ENCODE measurements at regions not wholly inside any gene's neighbourhood (a gene's known extent, or its start where the extent isn't known, plus 50 kb on each side); places are given as distances from the start of the nearest gene placed in this dataset.

DNA sequence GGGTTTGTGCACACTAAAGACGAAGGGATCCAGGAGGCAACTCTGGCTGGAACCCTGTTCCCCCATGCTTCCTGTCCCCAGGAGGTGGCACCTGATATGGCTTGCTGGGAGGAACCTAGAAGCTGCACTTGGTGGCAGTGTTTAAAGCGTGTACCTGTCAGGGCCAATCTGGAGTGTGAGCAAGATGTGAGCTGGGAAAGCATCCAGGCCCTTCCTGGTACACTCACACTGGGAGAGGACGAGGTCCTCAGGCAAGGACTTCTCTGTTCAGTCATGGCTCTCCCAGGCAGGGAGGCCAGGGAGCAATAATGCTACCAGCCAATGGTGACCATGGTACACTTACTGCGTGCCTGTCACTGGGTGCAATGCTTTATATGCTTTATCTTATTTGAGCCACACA is 130.7 kb upstream of the NECTIN1 start:
- BruUV-seq (replicated peaks) = no TSS peak
- intact Hi-C loops (cut with micrococcal nuclease) (no loop called here), dilution Hi-C loops (cut with MboI; ENCODE audit: extremely low pct_ligation_motif_present, low sequenced_read_pairs) (no loop called here)
- FAIRE-seq (no peak), DNase-seq (ENCODE audit: low read depth, low spot score) (no peak)
- H3K79me2 ChIP-seq (ENCODE audit: control insufficient read depth, insufficient read depth, low read length) = no peaks in the 10 kb centered on the region
- H3K4me3 ChIP-seq (replicated peaks in 1 of 3; ENCODE audit: insufficient read depth in 1 of 3, low read depth in 1 of 3, low read length in 3 of 3) = no peak overlapping the region
- H3K9me1 ChIP-seq (replicated peaks; ENCODE audit: control insufficient read depth, extremely low read depth, insufficient read depth, low read length) = no peaks in the 10 kb centered on the region
- no peak overlapping the region for H2AFZ ChIP-seq (ENCODE audit: low read depth, low read length)
- no peaks in the 10 kb centered on the region for H3K9me3 ChIP-seq (replicated peaks; ENCODE audit: control insufficient read depth, insufficient read depth, low read length)
- H3K4me1 ChIP-seq (ENCODE audit: control insufficient read depth, extremely low read depth, insufficient read depth, low read length) = no peaks in the 10 kb centered on the region
- TF ChIP-seq JUN (IDR thresholded peaks at IDR 0.05; ENCODE audit: borderline replicate concordance, insufficient read depth, insufficient read length, low read depth) (no peak), EZH2 (IDR thresholded peaks at IDR 0.05; ENCODE audit: borderline replicate concordance, low read depth, low read length, severe bottlenecking) (no peak), POLR2AphosphoS5 (IDR thresholded peaks at IDR 0.05; ENCODE audit: insufficient read depth, low read depth, low read length) (no peak), MYC (IDR thresholded peaks at IDR 0.05; ENCODE audit: low read depth, low read length) (no peak), FOS (IDR thresholded peaks at IDR 0.05; ENCODE audit: borderline replicate concordance, insufficient read depth, low read length) (no peak), POLR2A (IDR thresholded peaks at IDR 0.05; ENCODE audit: low read depth, low read length) (no peak), GATA2 (IDR thresholded peaks at IDR 0.05; ENCODE audit: insufficient read depth, insufficient read length, low read depth, low read length) (no peak)
- TF ChIP-seq, protein P1, sequence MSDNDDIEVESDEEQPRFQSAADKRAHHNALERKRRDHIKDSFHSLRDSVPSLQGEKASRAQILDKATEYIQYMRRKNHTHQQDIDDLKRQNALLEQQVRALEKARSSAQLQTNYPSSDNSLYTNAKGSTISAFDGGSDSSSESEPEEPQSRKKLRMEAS (IDR thresholded peaks at IDR 0.05; ENCODE audit: insufficient read depth, insufficient read length) = no peak
- TF ChIP-seq, protein P2, sequence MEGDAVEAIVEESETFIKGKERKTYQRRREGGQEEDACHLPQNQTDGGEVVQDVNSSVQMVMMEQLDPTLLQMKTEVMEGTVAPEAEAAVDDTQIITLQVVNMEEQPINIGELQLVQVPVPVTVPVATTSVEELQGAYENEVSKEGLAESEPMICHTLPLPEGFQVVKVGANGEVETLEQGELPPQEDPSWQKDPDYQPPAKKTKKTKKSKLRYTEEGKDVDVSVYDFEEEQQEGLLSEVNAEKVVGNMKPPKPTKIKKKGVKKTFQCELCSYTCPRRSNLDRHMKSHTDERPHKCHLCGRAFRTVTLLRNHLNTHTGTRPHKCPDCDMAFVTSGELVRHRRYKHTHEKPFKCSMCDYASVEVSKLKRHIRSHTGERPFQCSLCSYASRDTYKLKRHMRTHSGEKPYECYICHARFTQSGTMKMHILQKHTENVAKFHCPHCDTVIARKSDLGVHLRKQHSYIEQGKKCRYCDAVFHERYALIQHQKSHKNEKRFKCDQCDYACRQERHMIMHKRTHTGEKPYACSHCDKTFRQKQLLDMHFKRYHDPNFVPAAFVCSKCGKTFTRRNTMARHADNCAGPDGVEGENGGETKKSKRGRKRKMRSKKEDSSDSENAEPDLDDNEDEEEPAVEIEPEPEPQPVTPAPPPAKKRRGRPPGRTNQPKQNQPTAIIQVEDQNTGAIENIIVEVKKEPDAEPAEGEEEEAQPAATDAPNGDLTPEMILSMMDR (IDR thresholded peaks at IDR 0.05; ENCODE audit: extremely low read depth in 1 of 2, insufficient read depth in 1 of 2, low read depth in 1 of 2, low read length in 2 of 2) = no peak
- H3K4me2 ChIP-seq (ENCODE audit: insufficient read depth, low read length) = no peak overlapping the region
- H3K9ac ChIP-seq (replicated peaks; ENCODE audit: extremely low read depth, insufficient read depth, low read length) = no peak overlapping the region
- ChIA-PET POLR2A (no interaction called here), CTCF (no interaction called here)
- no peaks in the 10 kb centered on the region for H4K20me1 ChIP-seq (replicated peaks; ENCODE audit: control insufficient read depth, extremely low read depth, insufficient read depth, low read length)
- no peak overlapping the region for H3K27ac ChIP-seq (ENCODE audit: insufficient read depth, low read depth, low read length)
- no peaks in the 10 kb centered on the region for H3K36me3 ChIP-seq (ENCODE audit: control insufficient read depth in 2 of 2, extremely low read depth in 1 of 2, insufficient read depth in 2 of 2, low read length in 2 of 2)
- no peaks in the 10 kb centered on the region for H3K27me3 ChIP-seq (ENCODE audit: control insufficient read depth in 2 of 2, insufficient read depth in 2 of 2, low read length in 2 of 2)

All from endothelial cell of umbilical vein (primary cell).